ENCODE measurements at regions not wholly inside any gene's neighbourhood (a gene's known extent, or its start where the extent isn't known, plus 50 kb on each side); places are given as distances from the start of the nearest gene placed in this dataset.
"Not testable (repeated sequence)": the region's sequence is repeated elsewhere in the genome, so short reads cannot be mapped to it uniquely, and the experiment has no call there.

- DNase-seq (no peak), ATAC-seq (replicated peaks in 1 of 2) (no peak)
- Mint-ChIP-seq H3K4me1 (ENCODE audit: low read depth) (no peaks in the 10 kb centered on the region), H3K4me3 (no peak overlapping the region), H3K27me3 (ENCODE audit: low read depth) (no peaks in the 10 kb centered on the region), H3K36me3 (ENCODE audit: insufficient read depth in 2 of 2) (no peaks in the 10 kb centered on the region), H3K27ac (no peak overlapping the region), H3K9me3 (peaks cover 0 to 1% of the 10 kb centered on the region in 2 donors)
Observed at GRCh38 chr1:80318108-80318507, 1311.6 kb upstream of the ADGRL4 start.

GRCh38 chr1:80310703-80311245, 1304.2 kb upstream of the ADGRL4 start:
- no peaks in the 10 kb centered on the region for H3K4me1 Mint-ChIP-seq (ENCODE audit: low read depth)
- DNase-seq, result no peak
- H3K27me3 Mint-ChIP-seq (ENCODE audit: low read depth), result no peaks in the 10 kb centered on the region
- ATAC-seq (replicated peaks in 1 of 2), result no peak
- peaks cover 0 to 2% of the 10 kb centered on the region in 2 donors for H3K9me3 Mint-ChIP-seq
- no peak overlapping the region for H3K27ac Mint-ChIP-seq
- H3K4me3 Mint-ChIP-seq, result no peak overlapping the region
- H3K36me3 Mint-ChIP-seq (ENCODE audit: insufficient read depth in 2 of 2), result no peaks in the 10 kb centered on the region

GRCh38 chr1:80305466-80305865, 1298.9 kb upstream of the ADGRL4 start:
- ATAC-seq (replicated peaks in 1 of 2) (no peak), DNase-seq (no peak)
- Mint-ChIP-seq H3K4me1 (ENCODE audit: low read depth) (no peaks in the 10 kb centered on the region), H3K27me3 (ENCODE audit: low read depth) (no peaks in the 10 kb centered on the region), H3K4me3 (no peak overlapping the region), H3K36me3 (ENCODE audit: insufficient read depth in 2 of 2) (no peaks in the 10 kb centered on the region), H3K27ac (no peak overlapping the region), H3K9me3 (peaks cover 0 to 2% of the 10 kb centered on the region in 2 donors)

- ATAC-seq (replicated peaks in 1 of 2) (no peak), DNase-seq (no peak)
- H3K27me3 Mint-ChIP-seq (ENCODE audit: low read depth), result no peaks in the 10 kb centered on the region
- no peak overlapping the region for H3K27ac Mint-ChIP-seq
- H3K4me1 Mint-ChIP-seq (ENCODE audit: low read depth), result no peaks in the 10 kb centered on the region
- H3K4me3 Mint-ChIP-seq, result no peak overlapping the region
- H3K36me3 Mint-ChIP-seq (ENCODE audit: insufficient read depth in 2 of 2), result no peaks in the 10 kb centered on the region
- peaks cover 5 to 10% of the 10 kb centered on the region in 2 donors for H3K9me3 Mint-ChIP-seq
Observed at GRCh38 chr1:80293818-80294217, 1287.3 kb upstream of the ADGRL4 start.

- H3K27ac Mint-ChIP-seq; ATAC-seq (replicated peaks in 1 of 2); H3K4me3 Mint-ChIP-seq; H3K4me1 Mint-ChIP-seq (ENCODE audit: low read depth); H3K36me3 Mint-ChIP-seq (ENCODE audit: insufficient read depth in 2 of 2); H3K27me3 Mint-ChIP-seq (ENCODE audit: low read depth); DNase-seq; H3K9me3 Mint-ChIP-seq: not testable (repeated sequence)
Observed at GRCh38 chr1:80288750-80289149, 1282.2 kb upstream of the ADGRL4 start.

- Mint-ChIP-seq H3K4me3 (no peak overlapping the region), H3K27me3 (ENCODE audit: low read depth) (no peaks in the 10 kb centered on the region), H3K4me1 (ENCODE audit: low read depth) (no peaks in the 10 kb centered on the region), H3K36me3 (ENCODE audit: insufficient read depth in 2 of 2) (no peaks in the 10 kb centered on the region), H3K9me3 (peaks cover 5 to 13% of the 10 kb centered on the region in 2 donors), H3K27ac (no peak overlapping the region)
- DNase-seq (no peak), ATAC-seq (replicated peaks in 1 of 2) (no peak)
Observed at GRCh38 chr1:80282536-80282935, 1276.0 kb upstream of the ADGRL4 start.

- no peaks in the 10 kb centered on the region for H3K36me3 Mint-ChIP-seq (ENCODE audit: insufficient read depth in 2 of 2)
- ATAC-seq (replicated peaks in 1 of 2), result no peak
- no peak for DNase-seq
- H3K9me3 Mint-ChIP-seq, result peaks cover 3 to 15% of the 10 kb centered on the region in 2 donors
- no peak overlapping the region for H3K4me3 Mint-ChIP-seq
- no peak overlapping the region for H3K27ac Mint-ChIP-seq
- H3K27me3 Mint-ChIP-seq (ENCODE audit: low read depth), result no peaks in the 10 kb centered on the region
- no peaks in the 10 kb centered on the region for H3K4me1 Mint-ChIP-seq (ENCODE audit: low read depth)
Observed at GRCh38 chr1:80278936-80279335, 1272.4 kb upstream of the ADGRL4 start.

GRCh38 chr1:80274256-80274655, 1267.7 kb upstream of the ADGRL4 start:
- H3K27me3 Mint-ChIP-seq (ENCODE audit: low read depth), result no peaks in the 10 kb centered on the region
- H3K4me1 Mint-ChIP-seq (ENCODE audit: low read depth), result no peaks in the 10 kb centered on the region
- no peak overlapping the region for H3K4me3 Mint-ChIP-seq
- peaks cover 1 to 5% of the 10 kb centered on the region in 2 donors for H3K9me3 Mint-ChIP-seq
- ATAC-seq (replicated peaks in 1 of 2), result no peak
- no peaks in the 10 kb centered on the region for H3K36me3 Mint-ChIP-seq (ENCODE audit: insufficient read depth in 2 of 2)
- H3K27ac Mint-ChIP-seq, result no peak overlapping the region
- DNase-seq, result no peak

- H3K4me3 Mint-ChIP-seq, result no peak overlapping the region
- DNase-seq (no peak), ATAC-seq (replicated peaks in 1 of 2) (no peak)
- H3K9me3 Mint-ChIP-seq, result peaks cover 6 to 7% of the 10 kb centered on the region in 2 donors
- no peaks in the 10 kb centered on the region for H3K4me1 Mint-ChIP-seq (ENCODE audit: low read depth)
- no peaks in the 10 kb centered on the region for H3K36me3 Mint-ChIP-seq (ENCODE audit: insufficient read depth in 2 of 2)
- no peak overlapping the region for H3K27ac Mint-ChIP-seq
- no peaks in the 10 kb centered on the region for H3K27me3 Mint-ChIP-seq (ENCODE audit: low read depth)
Observed at GRCh38 chr1:80272495-80272894, 1266.0 kb upstream of the ADGRL4 start.

GRCh38 chr1:80258659-80259058, 1252.1 kb upstream of the ADGRL4 start:
- Mint-ChIP-seq H3K9me3 (peaks cover 19 to 20% of the 10 kb centered on the region in 2 donors), H3K36me3 (ENCODE audit: insufficient read depth in 2 of 2) (peaks cover 0 to 5% of the 10 kb centered on the region in 2 donors), H3K4me3 (no peak overlapping the region), H3K27me3 (ENCODE audit: low read depth) (no peaks in the 10 kb centered on the region), H3K27ac (no peak overlapping the region), H3K4me1 (ENCODE audit: low read depth) (no peaks in the 10 kb centered on the region)
- no peak for DNase-seq
- ATAC-seq (replicated peaks in 1 of 2), result no peak

- no peaks in the 10 kb centered on the region for H3K4me1 Mint-ChIP-seq (ENCODE audit: low read depth)
- H3K27ac Mint-ChIP-seq, result no peak overlapping the region
- H3K4me3 Mint-ChIP-seq, result no peak overlapping the region
- H3K9me3 Mint-ChIP-seq, result peaks cover 11 to 13% of the 10 kb centered on the region in 2 donors
- no peaks in the 10 kb centered on the region for H3K27me3 Mint-ChIP-seq (ENCODE audit: low read depth)
- H3K36me3 Mint-ChIP-seq (ENCODE audit: insufficient read depth in 2 of 2), result no peaks in the 10 kb centered on the region
- DNase-seq (no peak), ATAC-seq (replicated peaks in 1 of 2) (no peak)
Observed at GRCh38 chr1:80251591-80251990, 1245.1 kb upstream of the ADGRL4 start.

GRCh38 chr1:80251171-80251570, 1244.6 kb upstream of the ADGRL4 start:
- H3K4me1 Mint-ChIP-seq (ENCODE audit: low read depth), result no peaks in the 10 kb centered on the region
- no peaks in the 10 kb centered on the region for H3K36me3 Mint-ChIP-seq (ENCODE audit: insufficient read depth in 2 of 2)
- no peak for DNase-seq

GRCh38 chr1:80250573-80251168, 1244.1 kb upstream of the ADGRL4 start:
- DNase-seq (no peak), ATAC-seq (replicated peaks in 1 of 2) (no peak)
- Mint-ChIP-seq H3K27ac (no peak overlapping the region), H3K27me3 (ENCODE audit: low read depth) (no peaks in the 10 kb centered on the region), H3K36me3 (ENCODE audit: insufficient read depth in 2 of 2) (no peaks in the 10 kb centered on the region), H3K4me1 (ENCODE audit: low read depth) (no peaks in the 10 kb centered on the region), H3K9me3 (peaks cover 11 to 13% of the 10 kb centered on the region in 2 donors), H3K4me3 (no peak overlapping the region)

More at GRCh38 chr1:80251171-80251570, 1244.6 kb upstream of the ADGRL4 start:
- Mint-ChIP-seq H3K4me3 (no peak overlapping the region), H3K9me3 (peaks cover 11 to 13% of the 10 kb centered on the region in 2 donors), H3K27me3 (ENCODE audit: low read depth) (no peaks in the 10 kb centered on the region), H3K27ac (no peak overlapping the region)
- ATAC-seq (replicated peaks in 1 of 2), result no peak

- Mint-ChIP-seq H3K4me3 (no peak overlapping the region), H3K27me3 (ENCODE audit: low read depth) (no peaks in the 10 kb centered on the region), H3K27ac (no peak overlapping the region), H3K36me3 (ENCODE audit: insufficient read depth in 2 of 2) (no peaks in the 10 kb centered on the region), H3K9me3 (peaks cover 9 to 12% of the 10 kb centered on the region in 2 donors), H3K4me1 (ENCODE audit: low read depth) (no peaks in the 10 kb centered on the region)
- DNase-seq (no peak), ATAC-seq (replicated peaks in 1 of 2) (no peak)
Observed at GRCh38 chr1:80249699-80250098, 1243.2 kb upstream of the ADGRL4 start.

Data from activated T-cell treated with anti-CD3 and anti-CD28 coated beads, Interleukin-2, amount 50 U/mL, for 72 hours (primary cell).